ENCODE measurements at regions not wholly inside any gene's neighbourhood (a gene's known extent, or its start where the extent isn't known, plus 50 kb on each side); places are given as distances from the start of the nearest gene placed in this dataset.

- H3K9me3 ChIP-seq (ENCODE audit: control insufficient read depth in 2 of 2, insufficient read depth in 1 of 2, low read depth in 1 of 2, low read length in 1 of 2): no peaks in the 10 kb centered on the region
- no peaks in the 10 kb centered on the region for H3K36me3 ChIP-seq (ENCODE audit: control insufficient read depth in 2 of 2, insufficient read depth in 2 of 2, low read length in 1 of 2)
- no peak overlapping the region for H3K4me3 ChIP-seq (ENCODE audit: low read depth in 1 of 2, low read length in 2 of 2)
- H3K27ac ChIP-seq (ENCODE audit: low read depth in 2 of 2, low read length in 1 of 2): no peak overlapping the region
- H3K27me3 ChIP-seq (ENCODE audit: control insufficient read depth in 1 of 2, insufficient read depth in 2 of 2, low read length in 2 of 2): peaks cover 0 to 3% of the 10 kb centered on the region in 2 donors
- no peaks in the 10 kb centered on the region for H3K4me1 ChIP-seq (ENCODE audit: control insufficient read depth in 2 of 2, insufficient read depth in 2 of 2, low read length in 1 of 2)
- 89 to 94% methylated on average over 1 of the region's 1 CpG for WGBS, 2 donors
These were observed 79.9 kb upstream of the ZBTB20 start for GRCh38 chr3:115226844-115227445.

GRCh38 chr3:115227461-115227860, 80.4 kb upstream of the ZBTB20 start:
- Histone ChIP-seq H3K27ac (ENCODE audit: low read depth in 2 of 2, low read length in 1 of 2) (no peak overlapping the region), H3K27me3 (ENCODE audit: control insufficient read depth in 1 of 2, insufficient read depth in 2 of 2, low read length in 2 of 2) (peaks cover 0 to 3% of the 10 kb centered on the region in 2 donors), H3K9me3 (ENCODE audit: control insufficient read depth in 2 of 2, insufficient read depth in 1 of 2, low read depth in 1 of 2, low read length in 1 of 2) (no peaks in the 10 kb centered on the region), H3K36me3 (ENCODE audit: control insufficient read depth in 2 of 2, insufficient read depth in 2 of 2, low read length in 1 of 2) (no peaks in the 10 kb centered on the region), H3K4me3 (ENCODE audit: low read depth in 1 of 2, low read length in 2 of 2) (no peak overlapping the region), H3K4me1 (ENCODE audit: control insufficient read depth in 2 of 2, insufficient read depth in 2 of 2, low read length in 1 of 2) (no peaks in the 10 kb centered on the region)
- WGBS, 2 donors: 74 to 85% methylated on average over 1 of the region's 1 CpG

- H3K36me3 ChIP-seq (ENCODE audit: control insufficient read depth in 2 of 2, insufficient read depth in 2 of 2, low read length in 1 of 2): no peaks in the 10 kb centered on the region
- 71 to 84% methylated on average over 6 of the region's 6 CpGs for WGBS, 2 donors
- H3K4me3 ChIP-seq (ENCODE audit: low read depth in 1 of 2, low read length in 2 of 2): no peak overlapping the region
- peaks cover 0 to 3% of the 10 kb centered on the region in 2 donors for H3K27me3 ChIP-seq (ENCODE audit: control insufficient read depth in 1 of 2, insufficient read depth in 2 of 2, low read length in 2 of 2)
- no peaks in the 10 kb centered on the region for H3K4me1 ChIP-seq (ENCODE audit: control insufficient read depth in 2 of 2, insufficient read depth in 2 of 2, low read length in 1 of 2)
- no peak overlapping the region for H3K27ac ChIP-seq (ENCODE audit: low read depth in 2 of 2, low read length in 1 of 2)
- no peaks in the 10 kb centered on the region for H3K9me3 ChIP-seq (ENCODE audit: control insufficient read depth in 2 of 2, insufficient read depth in 1 of 2, low read depth in 1 of 2, low read length in 1 of 2)
These were observed 81.2 kb upstream of the ZBTB20 start for GRCh38 chr3:115228266-115228665.

GRCh38 chr3:115232167-115232566, 85.1 kb upstream of the ZBTB20 start:
- no peaks in the 10 kb centered on the region for H3K4me1 ChIP-seq (ENCODE audit: control insufficient read depth in 2 of 2, insufficient read depth in 2 of 2, low read length in 1 of 2)
- no peak overlapping the region for H3K27ac ChIP-seq (ENCODE audit: low read depth in 2 of 2, low read length in 1 of 2)
- WGBS, 2 donors: 90 to 94% methylated on average over 4 of the region's 4 CpGs
- H3K9me3 ChIP-seq (ENCODE audit: control insufficient read depth in 2 of 2, insufficient read depth in 1 of 2, low read depth in 1 of 2, low read length in 1 of 2): no peaks in the 10 kb centered on the region
- H3K27me3 ChIP-seq (ENCODE audit: control insufficient read depth in 1 of 2, insufficient read depth in 2 of 2, low read length in 2 of 2): no peaks in the 10 kb centered on the region
- no peak overlapping the region for H3K4me3 ChIP-seq (ENCODE audit: low read depth in 1 of 2, low read length in 2 of 2)
- H3K36me3 ChIP-seq (ENCODE audit: control insufficient read depth in 2 of 2, insufficient read depth in 2 of 2, low read length in 1 of 2): no peaks in the 10 kb centered on the region

GRCh38 chr3:115233021-115233420, 85.9 kb upstream of the ZBTB20 start:
- Histone ChIP-seq H3K27ac (ENCODE audit: low read depth in 2 of 2, low read length in 1 of 2) (no peak overlapping the region), H3K4me1 (ENCODE audit: control insufficient read depth in 2 of 2, insufficient read depth in 2 of 2, low read length in 1 of 2) (no peaks in the 10 kb centered on the region), H3K36me3 (ENCODE audit: control insufficient read depth in 2 of 2, insufficient read depth in 2 of 2, low read length in 1 of 2) (no peaks in the 10 kb centered on the region), H3K4me3 (ENCODE audit: low read depth in 1 of 2, low read length in 2 of 2) (no peak overlapping the region), H3K27me3 (ENCODE audit: control insufficient read depth in 1 of 2, insufficient read depth in 2 of 2, low read length in 2 of 2) (no peaks in the 10 kb centered on the region), H3K9me3 (ENCODE audit: control insufficient read depth in 2 of 2, insufficient read depth in 1 of 2, low read depth in 1 of 2, low read length in 1 of 2) (no peaks in the 10 kb centered on the region)
- WGBS, 2 donors: 71 to 74% methylated on average over 2 of the region's 2 CpGs

- H3K27ac ChIP-seq (ENCODE audit: low read depth in 2 of 2, low read length in 1 of 2): no peak overlapping the region
- no peaks in the 10 kb centered on the region for H3K4me1 ChIP-seq (ENCODE audit: control insufficient read depth in 2 of 2, insufficient read depth in 2 of 2, low read length in 1 of 2)
- H3K27me3 ChIP-seq (ENCODE audit: control insufficient read depth in 1 of 2, insufficient read depth in 2 of 2, low read length in 2 of 2): no peaks in the 10 kb centered on the region
- no peak overlapping the region for H3K4me3 ChIP-seq (ENCODE audit: low read depth in 1 of 2, low read length in 2 of 2)
- 78 to 83% methylated on average over 2 of the region's 2 CpGs for WGBS, 2 donors
- H3K36me3 ChIP-seq (ENCODE audit: control insufficient read depth in 2 of 2, insufficient read depth in 2 of 2, low read length in 1 of 2): no peaks in the 10 kb centered on the region
- no peaks in the 10 kb centered on the region for H3K9me3 ChIP-seq (ENCODE audit: control insufficient read depth in 2 of 2, insufficient read depth in 1 of 2, low read depth in 1 of 2, low read length in 1 of 2)
These were observed 89.4 kb upstream of the ZBTB20 start for GRCh38 chr3:115236496-115236895.

- no peak overlapping the region for H3K27ac ChIP-seq (ENCODE audit: low read depth in 2 of 2, low read length in 1 of 2)
- H3K4me3 ChIP-seq (ENCODE audit: low read depth in 1 of 2, low read length in 2 of 2): no peak overlapping the region
- H3K9me3 ChIP-seq (ENCODE audit: control insufficient read depth in 2 of 2, insufficient read depth in 1 of 2, low read depth in 1 of 2, low read length in 1 of 2): no peaks in the 10 kb centered on the region
- no peaks in the 10 kb centered on the region for H3K36me3 ChIP-seq (ENCODE audit: control insufficient read depth in 2 of 2, insufficient read depth in 2 of 2, low read length in 1 of 2)
- H3K27me3 ChIP-seq (ENCODE audit: control insufficient read depth in 1 of 2, insufficient read depth in 2 of 2, low read length in 2 of 2): no peaks in the 10 kb centered on the region
- no peaks in the 10 kb centered on the region for H3K4me1 ChIP-seq (ENCODE audit: control insufficient read depth in 2 of 2, insufficient read depth in 2 of 2, low read length in 1 of 2)
- 17 to 28% methylated on average over 6 of the region's 6 CpGs for WGBS, 2 donors
These were observed 92.6 kb upstream of the ZBTB20 start for GRCh38 chr3:115239717-115240116.

- 80 to 84% methylated on average over 3 of the region's 3 CpGs for WGBS, 2 donors
- Histone ChIP-seq H3K4me1 (ENCODE audit: control insufficient read depth in 2 of 2, insufficient read depth in 2 of 2, low read length in 1 of 2) (no peaks in the 10 kb centered on the region), H3K9me3 (ENCODE audit: control insufficient read depth in 2 of 2, insufficient read depth in 1 of 2, low read depth in 1 of 2, low read length in 1 of 2) (no peaks in the 10 kb centered on the region), H3K36me3 (ENCODE audit: control insufficient read depth in 2 of 2, insufficient read depth in 2 of 2, low read length in 1 of 2) (no peaks in the 10 kb centered on the region), H3K27me3 (ENCODE audit: control insufficient read depth in 1 of 2, insufficient read depth in 2 of 2, low read length in 2 of 2) (no peaks in the 10 kb centered on the region), H3K27ac (ENCODE audit: low read depth in 2 of 2, low read length in 1 of 2) (no peak overlapping the region), H3K4me3 (ENCODE audit: low read depth in 1 of 2, low read length in 2 of 2) (no peak overlapping the region)
These were observed 97.3 kb upstream of the ZBTB20 start for GRCh38 chr3:115244350-115244749.

- Histone ChIP-seq H3K4me3 (ENCODE audit: low read depth in 1 of 2, low read length in 2 of 2) (no peak overlapping the region), H3K4me1 (ENCODE audit: control insufficient read depth in 2 of 2, insufficient read depth in 2 of 2, low read length in 1 of 2) (no peaks in the 10 kb centered on the region), H3K9me3 (ENCODE audit: control insufficient read depth in 2 of 2, insufficient read depth in 1 of 2, low read depth in 1 of 2, low read length in 1 of 2) (no peaks in the 10 kb centered on the region), H3K27ac (ENCODE audit: low read depth in 2 of 2, low read length in 1 of 2) (no peak overlapping the region), H3K36me3 (ENCODE audit: control insufficient read depth in 2 of 2, insufficient read depth in 2 of 2, low read length in 1 of 2) (no peaks in the 10 kb centered on the region), H3K27me3 (ENCODE audit: control insufficient read depth in 1 of 2, insufficient read depth in 2 of 2, low read length in 2 of 2) (no peaks in the 10 kb centered on the region)
- WGBS, 2 donors: 55 to 66% methylated on average over 2 of the region's 2 CpGs
These were observed 98.3 kb upstream of the ZBTB20 start for GRCh38 chr3:115245438-115245837.

- Histone ChIP-seq H3K4me1 (ENCODE audit: control insufficient read depth in 2 of 2, insufficient read depth in 2 of 2, low read length in 1 of 2) (no peaks in the 10 kb centered on the region), H3K36me3 (ENCODE audit: control insufficient read depth in 2 of 2, insufficient read depth in 2 of 2, low read length in 1 of 2) (no peaks in the 10 kb centered on the region), H3K4me3 (ENCODE audit: low read depth in 1 of 2, low read length in 2 of 2) (no peak overlapping the region), H3K9me3 (ENCODE audit: control insufficient read depth in 2 of 2, insufficient read depth in 1 of 2, low read depth in 1 of 2, low read length in 1 of 2) (no peaks in the 10 kb centered on the region), H3K27me3 (ENCODE audit: control insufficient read depth in 1 of 2, insufficient read depth in 2 of 2, low read length in 2 of 2) (no peaks in the 10 kb centered on the region), H3K27ac (ENCODE audit: low read depth in 2 of 2, low read length in 1 of 2) (no peak overlapping the region)
- WGBS, 2 donors: 66 to 73% methylated on average over 3 of the region's 3 CpGs
These were observed 98.8 kb upstream of the ZBTB20 start for GRCh38 chr3:115245899-115246298.

Measured in esophagus (tissue), 2 donors.